ENCODE measurements at regions not wholly inside any gene's neighbourhood (a gene's known extent, or its start where the extent isn't known, plus 50 kb on each side); places are given as distances from the start of the nearest gene placed in this dataset.
"Not testable (repeated sequence)": the region's sequence is repeated elsewhere in the genome, so short reads cannot be mapped to it uniquely, and the experiment has no call there.

DNA sequence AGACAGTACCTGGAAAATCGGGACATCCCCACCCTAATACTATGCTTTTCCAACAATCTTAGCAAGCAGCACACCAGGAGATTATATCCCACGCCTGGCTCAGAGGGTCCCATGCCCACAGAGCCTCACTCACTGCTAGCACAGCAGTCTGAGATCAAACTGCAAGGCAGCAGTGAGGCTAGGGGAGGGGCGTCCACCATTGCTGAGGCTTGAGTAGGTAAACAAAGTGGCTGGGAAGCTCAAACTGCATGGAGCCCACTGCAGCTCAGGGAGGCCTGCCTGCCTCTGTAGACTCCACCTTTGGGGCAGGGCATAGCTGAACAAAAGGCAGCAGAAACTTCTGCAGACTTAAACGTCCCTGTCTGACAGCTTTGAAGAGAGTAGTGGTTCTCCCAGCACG is 275.5 kb downstream of the IKZF2 start:
- TF ChIP-seq, protein P1, sequence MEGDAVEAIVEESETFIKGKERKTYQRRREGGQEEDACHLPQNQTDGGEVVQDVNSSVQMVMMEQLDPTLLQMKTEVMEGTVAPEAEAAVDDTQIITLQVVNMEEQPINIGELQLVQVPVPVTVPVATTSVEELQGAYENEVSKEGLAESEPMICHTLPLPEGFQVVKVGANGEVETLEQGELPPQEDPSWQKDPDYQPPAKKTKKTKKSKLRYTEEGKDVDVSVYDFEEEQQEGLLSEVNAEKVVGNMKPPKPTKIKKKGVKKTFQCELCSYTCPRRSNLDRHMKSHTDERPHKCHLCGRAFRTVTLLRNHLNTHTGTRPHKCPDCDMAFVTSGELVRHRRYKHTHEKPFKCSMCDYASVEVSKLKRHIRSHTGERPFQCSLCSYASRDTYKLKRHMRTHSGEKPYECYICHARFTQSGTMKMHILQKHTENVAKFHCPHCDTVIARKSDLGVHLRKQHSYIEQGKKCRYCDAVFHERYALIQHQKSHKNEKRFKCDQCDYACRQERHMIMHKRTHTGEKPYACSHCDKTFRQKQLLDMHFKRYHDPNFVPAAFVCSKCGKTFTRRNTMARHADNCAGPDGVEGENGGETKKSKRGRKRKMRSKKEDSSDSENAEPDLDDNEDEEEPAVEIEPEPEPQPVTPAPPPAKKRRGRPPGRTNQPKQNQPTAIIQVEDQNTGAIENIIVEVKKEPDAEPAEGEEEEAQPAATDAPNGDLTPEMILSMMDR (IDR thresholded peaks at IDR 0.05), result not testable (repeated sequence)
- TF ChIP-seq POLR2AphosphoS5 (IDR thresholded peaks at IDR 0.05; ENCODE audit: low read depth, low read length); EZH2phosphoT487 (IDR thresholded peaks at IDR 0.05; ENCODE audit: borderline replicate concordance, low read depth); JUND (IDR thresholded peaks at IDR 0.05); FOXJ3 (CRISPR knock-in tag; IDR thresholded peaks at IDR 0.05); TCF12 (IDR thresholded peaks at IDR 0.05); NRF1 (IDR thresholded peaks at IDR 0.05; ENCODE audit: low read depth, low read length); GABPA (IDR thresholded peaks at IDR 0.05; ENCODE audit: low read depth): not testable (repeated sequence)
- TF ChIP-seq, protein P2, sequence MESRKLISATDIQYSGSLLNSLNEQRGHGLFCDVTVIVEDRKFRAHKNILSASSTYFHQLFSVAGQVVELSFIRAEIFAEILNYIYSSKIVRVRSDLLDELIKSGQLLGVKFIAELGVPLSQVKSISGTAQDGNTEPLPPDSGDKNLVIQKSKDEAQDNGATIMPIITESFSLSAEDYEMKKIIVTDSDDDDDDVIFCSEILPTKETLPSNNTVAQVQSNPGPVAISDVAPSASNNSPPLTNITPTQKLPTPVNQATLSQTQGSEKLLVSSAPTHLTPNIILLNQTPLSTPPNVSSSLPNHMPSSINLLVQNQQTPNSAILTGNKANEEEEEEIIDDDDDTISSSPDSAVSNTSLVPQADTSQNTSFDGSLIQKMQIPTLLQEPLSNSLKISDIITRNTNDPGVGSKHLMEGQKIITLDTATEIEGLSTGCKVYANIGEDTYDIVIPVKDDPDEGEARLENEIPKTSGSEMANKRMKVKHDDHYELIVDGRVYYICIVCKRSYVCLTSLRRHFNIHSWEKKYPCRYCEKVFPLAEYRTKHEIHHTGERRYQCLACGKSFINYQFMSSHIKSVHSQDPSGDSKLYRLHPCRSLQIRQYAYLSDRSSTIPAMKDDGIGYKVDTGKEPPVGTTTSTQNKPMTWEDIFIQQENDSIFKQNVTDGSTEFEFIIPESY (IDR thresholded peaks at IDR 0.05; ENCODE audit: borderline replicate concordance, low read depth), result not testable (repeated sequence)
- TF ChIP-seq, protein P3, sequence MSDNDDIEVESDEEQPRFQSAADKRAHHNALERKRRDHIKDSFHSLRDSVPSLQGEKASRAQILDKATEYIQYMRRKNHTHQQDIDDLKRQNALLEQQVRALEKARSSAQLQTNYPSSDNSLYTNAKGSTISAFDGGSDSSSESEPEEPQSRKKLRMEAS (IDR thresholded peaks at IDR 0.05; ENCODE audit: low read depth), result not testable (repeated sequence)
- TF ChIP-seq, protein P4, sequence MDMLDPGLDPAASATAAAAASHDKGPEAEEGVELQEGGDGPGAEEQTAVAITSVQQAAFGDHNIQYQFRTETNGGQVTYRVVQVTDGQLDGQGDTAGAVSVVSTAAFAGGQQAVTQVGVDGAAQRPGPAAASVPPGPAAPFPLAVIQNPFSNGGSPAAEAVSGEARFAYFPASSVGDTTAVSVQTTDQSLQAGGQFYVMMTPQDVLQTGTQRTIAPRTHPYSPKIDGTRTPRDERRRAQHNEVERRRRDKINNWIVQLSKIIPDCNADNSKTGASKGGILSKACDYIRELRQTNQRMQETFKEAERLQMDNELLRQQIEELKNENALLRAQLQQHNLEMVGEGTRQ (IDR thresholded peaks at IDR 0.05; ENCODE audit: borderline replicate concordance, low read depth, low read length), result not testable (repeated sequence)
